DMS114 treated with DMSO at 0.1 percent for 48 hours (cell line): ENCODE measurements at regions not wholly inside any gene's neighbourhood (a gene's known extent, or its start where the extent isn't known, plus 50 kb on each side); places are given as distances from the start of the nearest gene placed in this dataset.
A peak's percentile ranks its signal among the peaks of the same experiment; 100 is the strongest.
"Not testable (repeated sequence)": the region's sequence is repeated elsewhere in the genome, so short reads cannot be mapped to it uniquely, and the experiment has no call there.

Experiments used
- DNase-seq: peaks from one replicate; lab custom pipeline; 2025; ENCODE audit not compliant: unreplicated experiment; lab: John Stamatoyannopoulos, UW

GRCh38 chr16:9141813-9142212 is 50.4 kb downstream of the HAPSTR1 start:
- DNase-seq: no peak

GRCh38 chr16:9144106-9144505 is 52.7 kb downstream of the HAPSTR1 start:
- no peak for DNase-seq

- no peak for DNase-seq
These were observed 57.1 kb downstream of the HAPSTR1 start for GRCh38 chr16:9148374-9149015.

DNA sequence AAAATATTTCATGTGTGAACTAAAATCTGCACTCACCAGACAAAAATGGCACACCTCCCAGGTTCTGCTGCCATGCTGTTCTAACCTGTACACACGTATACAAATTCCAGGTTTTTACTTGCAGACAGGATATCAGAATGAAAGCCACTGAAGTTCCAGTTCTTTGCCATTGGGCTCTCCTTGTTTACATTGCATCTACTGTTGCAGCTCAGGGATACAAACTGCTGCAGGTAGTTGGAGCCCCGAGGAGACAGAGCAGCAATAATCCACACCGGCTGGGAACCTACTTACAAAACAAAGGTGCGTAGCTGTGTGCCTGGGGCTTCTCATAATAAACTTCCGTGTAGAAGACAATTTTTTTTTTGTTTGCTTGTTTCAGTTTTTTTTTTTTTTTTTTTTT is 59.6 kb downstream of the HAPSTR1 start:
- no peak for DNase-seq

- DNase-seq: no peak
These were observed 60.2 kb downstream of the HAPSTR1 start for GRCh38 chr16:9151597-9151996.

- no peak for DNase-seq
These were observed 61.4 kb downstream of the HAPSTR1 start for GRCh38 chr16:9152649-9153501.

DNA sequence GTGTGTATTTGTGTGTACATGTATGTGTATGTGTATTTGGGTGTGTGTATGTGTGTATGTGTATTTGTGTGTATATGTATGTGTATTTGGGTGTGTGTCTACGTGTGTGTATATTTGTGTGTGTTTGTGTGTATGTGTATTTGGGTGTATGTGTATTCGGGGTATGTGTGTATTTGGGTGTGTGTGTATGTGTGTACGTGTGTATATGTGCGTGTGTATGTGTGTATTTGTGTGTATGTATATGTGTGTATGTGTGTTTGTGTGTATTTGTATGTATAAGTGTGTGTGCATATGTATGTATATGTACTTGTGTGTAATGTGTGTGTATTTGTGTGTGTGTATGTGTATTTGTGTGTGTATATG is 62.0 kb downstream of the HAPSTR1 start:
- no peak for DNase-seq

DNA sequence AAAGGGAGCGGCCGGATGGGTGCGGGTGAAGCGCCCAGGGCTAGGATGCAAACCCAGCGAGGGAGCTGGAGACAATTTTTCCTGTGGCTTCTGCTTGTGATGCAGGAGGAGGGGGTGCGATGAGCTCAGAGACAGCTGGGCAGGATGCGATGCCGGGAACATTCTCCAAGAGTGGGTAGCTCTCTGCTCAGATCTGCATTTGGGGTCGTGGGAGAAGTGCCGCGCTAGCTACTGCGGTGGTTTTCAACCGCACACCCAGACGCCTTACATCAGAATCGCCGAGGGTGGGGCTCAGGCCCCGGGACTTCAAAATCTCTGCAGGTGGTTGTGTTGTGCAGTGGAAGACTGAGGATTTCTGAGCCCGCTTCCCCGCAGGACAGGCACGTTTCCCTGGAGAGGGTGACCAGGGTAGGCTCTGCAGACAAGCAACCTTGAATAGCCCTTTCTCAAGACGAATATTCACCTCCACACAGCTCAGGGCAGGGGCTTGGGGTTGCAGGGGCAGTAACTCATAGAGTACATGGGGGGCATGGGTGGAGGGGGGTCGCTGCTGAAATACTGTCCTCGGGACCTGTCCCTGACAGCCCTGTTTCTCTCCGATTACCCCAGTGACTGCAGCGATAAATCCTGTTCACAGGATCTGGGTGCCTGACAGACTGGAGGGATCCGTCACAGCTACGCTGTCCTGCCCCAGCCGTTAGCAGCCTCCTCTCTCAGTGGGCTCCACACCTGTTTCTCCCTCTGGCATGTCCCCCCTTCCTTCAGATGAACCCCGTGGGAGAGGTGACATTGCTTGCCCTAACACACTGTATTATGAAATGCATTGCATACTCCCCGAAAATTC is 63.3 kb downstream of the HAPSTR1 start:
- no peak for DNase-seq

- DNase-seq: no peak
These were observed 64.4 kb downstream of the HAPSTR1 start for GRCh38 chr16:9155871-9156270.

DNA sequence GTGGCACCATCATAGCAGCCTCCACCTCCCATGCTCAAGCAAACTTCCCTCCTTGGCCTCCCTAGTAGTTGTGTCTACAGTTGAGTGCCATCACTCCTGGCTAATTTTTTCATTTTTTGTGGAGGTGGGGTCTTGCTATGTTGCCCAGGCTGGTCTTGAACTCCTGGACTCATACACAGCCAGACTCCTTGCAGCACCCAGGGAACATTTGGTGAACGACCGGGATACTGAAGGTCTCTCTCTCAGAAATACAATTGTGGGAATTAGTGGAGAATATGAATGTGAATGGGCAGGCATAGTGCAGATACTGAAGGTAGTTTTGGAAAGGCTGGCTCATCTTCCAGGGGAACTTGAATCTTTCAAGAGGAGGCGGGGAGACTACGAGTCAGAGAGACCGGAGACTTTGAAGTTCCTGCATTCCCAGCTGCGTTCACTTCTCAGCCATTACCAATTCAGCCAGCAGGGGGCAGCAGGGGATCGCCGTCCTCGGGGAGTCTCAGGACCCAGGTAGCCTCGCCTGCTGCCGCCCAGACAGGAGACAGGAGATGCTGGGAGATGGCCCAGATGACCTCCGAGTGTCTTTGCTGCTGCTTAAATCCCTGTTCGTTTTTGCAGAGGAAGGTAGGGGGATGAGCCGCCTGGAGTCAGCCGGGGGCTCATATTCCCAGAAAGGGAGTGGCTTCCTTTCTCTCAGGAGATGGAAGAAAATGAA is 68.6 kb downstream of the HAPSTR1 start:
- DNase-seq: peak; percentile 37

DNA sequence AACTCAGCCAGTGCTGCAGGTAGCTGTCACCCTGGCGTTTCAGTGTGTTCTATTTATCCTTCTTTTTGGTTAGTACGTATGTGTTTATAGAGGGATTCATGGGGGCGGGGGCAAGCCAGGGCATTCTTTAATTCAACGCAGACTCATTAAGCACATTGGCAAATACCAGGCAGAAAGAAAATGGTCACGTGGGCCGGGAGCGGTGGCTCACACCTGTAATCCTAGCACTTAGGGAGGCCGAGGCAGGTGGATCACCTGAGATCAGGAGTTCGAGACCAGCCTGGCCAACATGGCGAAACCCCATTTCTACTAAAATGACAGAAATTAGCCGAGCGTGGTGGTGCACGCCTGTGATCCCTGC is 69.1 kb downstream of the HAPSTR1 start:
- DNase-seq: no peak

DNA sequence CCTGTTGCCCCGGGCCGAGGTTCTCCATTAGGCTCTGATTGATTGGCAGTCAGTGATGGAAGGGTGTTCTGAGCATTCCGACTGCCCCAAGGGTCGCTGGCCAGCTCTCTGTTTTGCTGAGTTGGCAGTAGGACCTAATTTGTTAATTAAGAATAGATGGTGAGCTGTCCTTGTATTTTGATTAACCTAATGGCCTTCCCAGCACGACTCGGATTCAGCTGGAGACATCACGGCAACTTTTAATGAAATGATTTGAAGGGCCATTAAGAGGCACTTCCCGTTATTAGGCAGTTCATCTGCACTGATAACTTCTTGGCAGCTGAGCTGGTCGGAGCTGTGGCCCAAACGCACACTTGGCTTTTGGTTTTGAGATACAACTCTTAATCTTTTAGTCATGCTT is 74.2 kb downstream of the HAPSTR1 start:
- DNase-seq: no peak

GRCh38 chr16:9166326-9166993 is 75.0 kb downstream of the HAPSTR1 start:
- not testable (repeated sequence) for DNase-seq

DNA sequence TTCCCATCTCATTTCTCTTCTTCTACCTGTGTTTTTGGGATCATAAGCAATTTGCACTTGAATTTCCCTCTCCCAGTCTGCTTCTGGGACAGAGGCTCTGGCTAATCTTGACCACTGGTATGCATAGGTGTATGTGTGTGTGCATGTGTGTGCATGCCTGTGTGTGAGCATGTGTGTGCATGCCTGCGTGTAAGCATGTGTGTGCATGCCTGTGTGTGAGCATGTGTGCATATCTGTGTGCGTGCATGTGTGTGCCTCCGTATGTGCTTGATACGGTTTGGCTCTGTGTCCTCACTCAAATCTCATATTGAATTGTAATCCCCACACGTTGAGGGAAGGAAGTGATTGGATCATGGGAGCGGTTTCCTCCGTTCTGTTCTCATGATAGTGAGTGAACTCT is 77.7 kb downstream of the HAPSTR1 start:
- DNase-seq: no peak

DNA sequence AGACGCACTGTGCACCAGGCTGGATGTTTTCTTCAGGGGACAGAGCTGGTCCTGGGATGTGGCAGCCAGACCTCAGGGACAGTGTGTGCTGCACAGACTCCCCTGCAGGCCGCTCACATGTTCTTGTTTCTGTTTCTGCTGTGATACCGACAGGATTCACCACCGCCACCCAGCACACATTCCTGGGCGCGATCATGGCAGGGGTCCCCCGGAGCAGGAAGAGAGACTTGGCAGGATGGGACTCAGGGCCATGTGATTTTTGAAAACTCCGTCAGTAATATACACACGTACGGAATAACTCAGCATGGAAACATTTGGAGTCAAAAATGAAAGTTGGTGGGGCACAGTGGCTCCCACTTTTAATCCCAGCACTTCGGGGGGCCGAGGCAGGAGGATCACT is 79.0 kb downstream of the HAPSTR1 start:
- DNase-seq: no peak

DNA sequence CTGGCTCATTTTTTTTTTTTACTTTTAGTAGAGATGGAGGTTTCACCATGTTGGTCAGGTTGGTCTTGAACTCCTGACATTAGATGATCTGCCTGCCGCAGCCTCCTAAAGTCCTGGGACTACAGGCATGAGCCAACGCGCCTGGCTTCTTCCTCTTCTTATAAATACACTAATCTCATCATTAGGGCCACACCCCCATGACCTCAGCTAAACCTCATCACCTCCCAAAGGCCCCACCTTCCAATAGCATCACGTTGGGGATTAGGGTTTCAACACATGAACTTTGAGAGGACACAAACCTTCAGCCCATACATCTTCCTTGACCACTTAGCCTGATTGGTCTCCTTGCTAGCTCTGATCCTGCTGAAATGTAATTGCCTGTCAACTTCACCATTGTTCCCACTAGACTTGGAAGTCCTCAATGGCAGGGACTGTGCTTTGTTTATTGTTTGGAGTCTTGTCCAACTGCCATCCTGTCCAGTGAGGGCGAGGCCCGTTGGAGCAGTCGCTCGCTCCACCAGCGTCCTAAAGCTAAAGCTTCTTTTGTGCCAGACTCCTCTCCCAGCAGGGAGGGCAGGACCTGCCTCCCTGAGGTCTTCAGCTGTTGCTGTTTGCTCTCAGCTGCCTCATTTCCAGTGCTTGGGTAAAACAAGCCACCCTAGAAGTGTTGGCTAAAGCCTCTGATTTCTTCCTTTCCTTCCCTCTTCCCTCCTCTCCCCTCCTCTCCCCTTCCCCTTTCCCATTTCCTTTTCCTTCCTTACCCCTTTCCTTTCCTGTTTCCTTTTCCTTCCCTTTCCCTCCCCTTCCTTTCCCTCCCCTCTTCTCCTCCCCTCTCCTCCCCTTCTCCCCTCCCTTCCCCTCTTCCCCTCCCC is 85.3 kb downstream of the HAPSTR1 start:
- DNase-seq: no peak

GRCh38 chr16:9177861-9178260 is 86.4 kb downstream of the HAPSTR1 start:
- DNase-seq: no peak

DNA sequence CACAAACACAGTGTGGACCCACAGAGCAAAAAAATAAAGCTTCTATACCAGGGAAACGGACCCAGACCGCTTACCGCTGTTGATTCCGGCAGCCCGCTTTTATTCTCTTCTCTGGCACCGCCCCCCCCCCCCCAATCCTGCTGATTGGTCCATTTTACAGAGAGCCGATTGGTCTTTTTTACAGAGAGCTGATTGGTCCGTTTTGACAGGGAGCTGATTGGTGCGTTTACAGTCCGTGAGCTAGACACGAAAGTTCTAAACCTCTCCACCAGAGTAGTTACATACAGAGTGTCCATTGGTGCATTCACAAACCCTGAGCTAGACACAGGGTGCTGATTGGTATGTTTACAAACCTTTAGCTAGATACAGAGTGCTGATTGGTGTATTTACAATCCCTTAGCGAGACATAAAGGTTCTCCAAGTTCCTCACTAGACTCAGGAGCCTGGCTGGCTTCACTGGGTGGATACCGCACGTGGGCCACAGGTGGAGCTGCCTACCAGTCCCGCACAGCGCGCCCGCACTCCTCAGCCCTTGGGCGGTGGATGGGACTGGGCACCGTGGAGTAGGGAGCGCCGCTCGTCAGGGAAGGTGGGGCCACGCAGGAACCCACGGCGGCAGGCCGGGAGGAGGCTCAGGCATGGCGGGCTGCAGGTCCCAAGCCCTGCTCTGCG is 92.4 kb downstream of the HAPSTR1 start:
- DNase-seq: no peak

DNA sequence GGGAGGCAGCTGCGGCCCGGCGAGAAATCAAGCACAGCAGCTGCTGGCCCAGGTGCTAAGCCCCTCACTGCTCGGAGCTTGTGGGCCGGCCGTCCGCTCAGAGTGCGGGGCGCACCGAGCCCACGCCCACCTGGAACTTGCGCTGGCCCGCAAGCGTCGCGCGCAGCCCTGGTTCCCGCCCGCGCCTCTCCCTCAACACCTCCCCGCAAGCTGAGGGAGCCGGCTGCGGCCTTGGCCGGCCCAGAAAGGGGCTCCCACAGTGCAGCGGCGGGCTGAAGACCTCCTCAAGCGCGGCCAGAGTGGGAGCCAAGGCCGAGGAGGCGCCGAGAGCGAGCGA is 92.9 kb downstream of the HAPSTR1 start:
- DNase-seq: no peak
